ENCODE measurements at regions not wholly inside any gene's neighbourhood (a gene's known extent, or its start where the extent isn't known, plus 50 kb on each side); places are given as distances from the start of the nearest gene placed in this dataset.

GRCh38 chr18:60503199-60503598 is 130.6 kb upstream of the MC4R start:
- peaks cover 17% of the 10 kb centered on the region for H3K4me1 ChIP-seq
- no peak for TF ChIP-seq CTCF (IDR thresholded peaks at IDR 0.05; ENCODE audit: low read depth, low read length)
- no peaks in the 10 kb centered on the region for H3K9me3 ChIP-seq
- H3K4me3 ChIP-seq (ENCODE audit: low read depth, low read length) = peak overlapping the region; percentile 3; the same call in 1 of the 2 replicates
- no peaks in the 10 kb centered on the region for H3K27me3 ChIP-seq
- H3K36me3 ChIP-seq = no peaks in the 10 kb centered on the region
- DNase-seq = no peak

- Histone ChIP-seq H3K36me3 (no peaks in the 10 kb centered on the region), H3K9me3 (no peaks in the 10 kb centered on the region), H3K4me1 (peaks cover 21% of the 10 kb centered on the region), H3K27me3 (no peaks in the 10 kb centered on the region), H3K4me3 (ENCODE audit: low read depth, low read length) (no peak overlapping the region)
- DNase-seq = no peak
- no peak for TF ChIP-seq CTCF (IDR thresholded peaks at IDR 0.05; ENCODE audit: low read depth, low read length)
Measured at GRCh38 chr18:60506190-60506589, 133.6 kb upstream of the MC4R start.

- peaks cover 20% of the 10 kb centered on the region for H3K4me1 ChIP-seq
- no peaks in the 10 kb centered on the region for H3K36me3 ChIP-seq
- H3K9me3 ChIP-seq = no peaks in the 10 kb centered on the region
- no peak for TF ChIP-seq CTCF (IDR thresholded peaks at IDR 0.05; ENCODE audit: low read depth, low read length)
- peak; percentile 35 for DNase-seq
- no peaks in the 10 kb centered on the region for H3K27me3 ChIP-seq
- H3K4me3 ChIP-seq (ENCODE audit: low read depth, low read length) = no peak overlapping the region
Measured at GRCh38 chr18:60506682-60507081, 134.1 kb upstream of the MC4R start.

GRCh38 chr18:60508108-60508507 is 135.5 kb upstream of the MC4R start:
- TF ChIP-seq CTCF (IDR thresholded peaks at IDR 0.05; ENCODE audit: low read depth, low read length) = no peak
- peaks cover 18% of the 10 kb centered on the region for H3K4me1 ChIP-seq
- no peaks in the 10 kb centered on the region for H3K9me3 ChIP-seq
- no peaks in the 10 kb centered on the region for H3K27me3 ChIP-seq
- DNase-seq = peak; percentile 43
- H3K4me3 ChIP-seq (ENCODE audit: low read depth, low read length) = no peak overlapping the region
- H3K36me3 ChIP-seq = no peaks in the 10 kb centered on the region

- no peaks in the 10 kb centered on the region for H3K36me3 ChIP-seq
- no peaks in the 10 kb centered on the region for H3K27me3 ChIP-seq
- TF ChIP-seq CTCF (IDR thresholded peaks at IDR 0.05; ENCODE audit: low read depth, low read length) = no peak
- H3K4me3 ChIP-seq (ENCODE audit: low read depth, low read length) = no peak overlapping the region
- no peaks in the 10 kb centered on the region for H3K9me3 ChIP-seq
- DNase-seq = no peak
- H3K4me1 ChIP-seq = no peaks in the 10 kb centered on the region
Measured at GRCh38 chr18:60534538-60534937, 162.0 kb upstream of the MC4R start.

GRCh38 chr18:60537074-60537473 is 164.5 kb upstream of the MC4R start:
- H3K4me1 ChIP-seq = no peaks in the 10 kb centered on the region
- no peak for TF ChIP-seq CTCF (IDR thresholded peaks at IDR 0.05; ENCODE audit: low read depth, low read length)
- DNase-seq = no peak
- H3K27me3 ChIP-seq = no peaks in the 10 kb centered on the region
- no peaks in the 10 kb centered on the region for H3K36me3 ChIP-seq
- H3K9me3 ChIP-seq = no peaks in the 10 kb centered on the region
- H3K4me3 ChIP-seq (ENCODE audit: low read depth, low read length) = no peak overlapping the region
